HepG2 (cell line): ENCODE measurements at regions not wholly inside any gene's neighbourhood (a gene's known extent, or its start where the extent isn't known, plus 50 kb on each side); places are given as distances from the start of the nearest gene placed in this dataset.

Source experiments
- ATAC-seq: fragments of 200-7000 bp; cut with Tn5 transposase; 3 replicates; pipeline ENCODE4 v1.9.1; 2020; ENCODE audit warnings: mild to moderate bottlenecking, moderate library complexity
- BruUV-seq: library from RNA; stranded (reverse); fragments of 400-500 nt; replicated peaks from 2 replicates; lab custom pipeline; 2021; lab: Mats Ljungman, UMichigan
- CTCF ChIA-PET: fragments of 300-600 bp; formaldehyde crosslinking; extraction: SDS; loops from one replicate; lab custom pipeline; 2021; ENCODE audit warnings: low total read pairs, inconsistent platforms, low intra/inter-chr PET ratio; lab: Yijun Ruan, JAX
- POLR2A ChIA-PET: fragments of 350-600 bp; sonication (Branson Sonifier 250); formaldehyde crosslinking; loops from one replicate; lab custom pipeline; 2020; ENCODE audit warnings: antibody characterized with exemption, inconsistent platforms; lab: Yijun Ruan, JAX
- DNase-seq: peaks from one replicate; pipeline ENCODE4 v3.0.0-alpha.2; 2015; ENCODE audit warnings: low spot score
- FAIRE-seq: peaks from 3 replicates; lab custom pipeline; 2011; peaks lifted over from hg19 to GRCh38; lab: Jason Lieb, UNC
- H2AFZ ChIP-seq: one replicate; pipeline ENCODE4 v1.6.1; 2011; ENCODE audit warnings: low read length, inconsistent platforms
- H3K27ac ChIP-seq: fragments of 300-600 bp; 3 replicates; pipeline ENCODE4 v1.8.0; 2011; ENCODE audit warnings: mixed run types, mild to moderate bottlenecking, mixed read lengths, low read length, inconsistent platforms; ENCODE audit not compliant: insufficient read depth; ENCODE audit errors: extremely low read length
- H3K27me3 ChIP-seq, 2 experiments: fragments of 200-600 bp in 1 of 2; 2 replicates in 1 of 2; 3 replicates in 1 of 2; pipeline versions ENCODE4 v1.6.0 to v1.8.0; 2011; ENCODE audit warnings: low read length in 2 of 2, mild to moderate bottlenecking in 2 of 2, moderate library complexity in 2 of 2, inconsistent platforms in 1 of 2; ENCODE audit not compliant: insufficient read depth in 2 of 2, control insufficient read depth in 1 of 2
- H3K36me3 ChIP-seq, 2 experiments: fragments of 200-600 bp in 1 of 2; replicated peaks in 1 of 2; 2 replicates in 1 of 2; 3 replicates in 1 of 2; pipeline versions ENCODE4 v1.5.1 to v1.8.0; 2011; ENCODE audit warnings: low read length in 2 of 2, inconsistent platforms in 1 of 2; ENCODE audit not compliant: insufficient read depth in 2 of 2, control insufficient read depth in 1 of 2
- H3K4me1 ChIP-seq: 2 replicates; pipeline ENCODE4 v1.5.1; 2012; ENCODE audit warnings: low read length, inconsistent platforms; ENCODE audit not compliant: insufficient read depth
- H3K4me2 ChIP-seq: 2 replicates; pipeline ENCODE4 v1.6.0; 2011; ENCODE audit warnings: low read depth, low read length, inconsistent platforms
- H3K4me3 ChIP-seq, 3 experiments: fragments of 200-600 bp in 1 of 3; sonication (generic), shearing (Covaris generic) in 1 of 3; replicated peaks in 1 of 3; 2 replicates each; pipeline ENCODE4 v1.5.1; 2011 to 2016; ENCODE audit warnings: low read length in 3 of 3, inconsistent platforms in 2 of 3, low read depth in 2 of 3, mild to moderate bottlenecking in 2 of 3, control low read depth in 1 of 3, mixed read lengths in 1 of 3; ENCODE audit not compliant: insufficient read depth in 1 of 3
- H3K79me2 ChIP-seq: one replicate; pipeline ENCODE4 v1.6.1; 2011; ENCODE audit warnings: low read length, inconsistent platforms; ENCODE audit not compliant: insufficient read depth
- H3K9ac ChIP-seq: 2 replicates; pipeline ENCODE4 v1.6.0; 2011; ENCODE audit warnings: mild to moderate bottlenecking, low read depth, low read length, inconsistent platforms; ENCODE audit not compliant: insufficient read depth
- H3K9me3 ChIP-seq: 2 replicates; pipeline ENCODE4 v1.5.1; 2012; ENCODE audit warnings: mild to moderate bottlenecking, low read length
- H4K20me1 ChIP-seq: 2 replicates; pipeline ENCODE4 v1.6.0; 2011; ENCODE audit warnings: inconsistent platforms, mild to moderate bottlenecking, low read length, moderate library complexity; ENCODE audit not compliant: insufficient read depth
- AHDC1 ChIP-seq: sonication (generic); formaldehyde crosslinking; IDR thresholded peaks from 2 replicates; pipeline ENCODE4 v1.5.1; 2020; ENCODE audit warnings: mild to moderate bottlenecking, missing genetic modification reagents, borderline replicate concordance
- CSRNP2 ChIP-seq: sonication (generic); formaldehyde crosslinking; conservative IDR thresholded peaks from 2 replicates; pipeline ENCODE4 v1.8.0; 2022; ENCODE audit warnings: low read depth, missing genetic modification reagents
- GPN1 ChIP-seq: sonication (generic); formaldehyde crosslinking; IDR thresholded peaks from 2 replicates; pipeline ENCODE4 v1.5.1; 2020; ENCODE audit warnings: missing genetic modification reagents, borderline replicate concordance
- IKZF1 ChIP-seq: fragments of 450-650 bp; IDR thresholded peaks from 2 replicates; pipeline ENCODE4 v1.7.1; 2016
- MAX ChIP-seq: IDR thresholded peaks from 2 replicates; pipeline ENCODE4 v1.6.1; 2012; ENCODE audit warnings: inconsistent platforms
- PAF1 ChIP-seq: IDR thresholded peaks from 2 replicates; pipeline ENCODE4 v1.6.1; 2016; ENCODE audit warnings: missing genetic modification reagents, missing compliant biosample characterization
- PBX2 ChIP-seq: IDR thresholded peaks from 2 replicates; pipeline ENCODE4 v1.6.1; 2016; ENCODE audit warnings: control low read depth
- SOX6 ChIP-seq, 2 experiments: fragments of 450-650 bp in 1 of 2; sonication (generic) in 1 of 2; formaldehyde crosslinking in 1 of 2; IDR thresholded peaks; 2 replicates each; pipeline versions ENCODE4 v1.4.0 to v1.6.1; 2017 to 2020; ENCODE audit warnings: antibody characterized with exemption in 1 of 2, mild to moderate bottlenecking in 1 of 2, missing genetic modification reagents in 1 of 2
- TCF7L2 ChIP-seq: IDR thresholded peaks from 2 replicates; pipeline ENCODE4 v1.6.1; 2011; ENCODE audit warnings: mild to moderate bottlenecking, low read depth, low read length, moderate library complexity
- ZNF703 ChIP-seq: sonication (generic); formaldehyde crosslinking; IDR thresholded peaks from 2 replicates; pipeline ENCODE4 v1.5.1; 2020; ENCODE audit warnings: missing genetic modification reagents, mild to moderate bottlenecking, moderate library complexity, borderline replicate concordance
- WGBS: methylation state at CpG from one replicate; pipeline ENCODE4 v1.1.6; 2017; ENCODE audit warnings: low lambda C conversion rate; 5-methylcytosine and 5-hydroxymethylcytosine counted together
- in situ Hi-C: cut with HindIII; loops from 2 replicates; pipeline ENCODE4 v1.10.0; 2017; ENCODE audit warnings: low pct_unique_long_range_greater_than_20kb; ENCODE audit not compliant: extremely low pct_ligation_motif_present
- intact Hi-C: fragments of 100-400 bp; cut with micrococcal nuclease; formaldehyde crosslinking; loops from one replicate; pipeline ENCODE4 v1.10.0; 2022; ENCODE audit not compliant: unreplicated experiment

- Histone ChIP-seq H3K9ac (no peak overlapping the region), H3K36me3 (no peaks in the 10 kb centered on the region), H3K4me1 (no peaks in the 10 kb centered on the region), H4K20me1 (no peaks in the 10 kb centered on the region), H2AFZ (no peak overlapping the region), H3K4me2 (no peak overlapping the region), H3K27ac (no peak overlapping the region), H3K27me3 (no peaks in the 10 kb centered on the region), H3K9me3 (peaks cover 96% of the 10 kb centered on the region), H3K79me2 (no peaks in the 10 kb centered on the region), H3K4me3 (no peak overlapping the region)
- CTCF ChIA-PET = no interaction called here
- 0 out of 2 replicates have a peak, but pooled peaks have one; percentile 19 for TF ChIP-seq TCF7L2
- TF ChIP-seq GPN1 (CRISPR knock-in tag) = no peak
- ATAC-seq (no peak), FAIRE-seq (no peak), DNase-seq (no peak)
- POLR2A ChIA-PET = no interaction called here
- in situ Hi-C loops (no loop called here), intact Hi-C loops (no loop called here)
- BruUV-seq = no TSS peak
- 0% methylated on average over 1 of the region's 1 CpG for WGBS
These were observed 481.9 kb upstream of the NOVA1 start for GRCh38 chr14:27079716-27080115.

GRCh38 chr14:27085500-27085899 is 487.7 kb upstream of the NOVA1 start:
- Histone ChIP-seq H3K9me3 (peaks cover 93% of the 10 kb centered on the region), H3K27me3 (no peaks in the 10 kb centered on the region), H3K4me2 (no peak overlapping the region), H3K4me1 (no peaks in the 10 kb centered on the region), H3K4me3 (no peak overlapping the region), H3K27ac (no peak overlapping the region), H3K36me3 (no peaks in the 10 kb centered on the region), H4K20me1 (no peaks in the 10 kb centered on the region), H3K79me2 (no peaks in the 10 kb centered on the region), H2AFZ (no peak overlapping the region), H3K9ac (no peak overlapping the region)
- ChIA-PET POLR2A (no interaction called here), CTCF (no interaction called here)
- BruUV-seq = no TSS peak
- in situ Hi-C loops (no loop called here), intact Hi-C loops (no loop called here)
- 11% methylated on average over 3 of the region's 3 CpGs for WGBS
- DNase-seq (no peak), FAIRE-seq (no peak), ATAC-seq (no peak)
- TF ChIP-seq MAX (no peak), IKZF1 (no peak), PBX2 (CRISPR knock-in tag) (no peak), AHDC1 (CRISPR knock-in tag) (no peak), ZNF703 (CRISPR knock-in tag) (no peak), CSRNP2 (CRISPR knock-in tag) (no peak), PAF1 (CRISPR knock-in tag) (no peak), SOX6 (IDR thresholded peaks at IDR 0.05) (no peak), SOX6 (CRISPR knock-in tag; IDR thresholded peaks at IDR 0.05) (no peak)
